Muscle layer of duodenum (tissue), 2 donors: ENCODE measurements at regions not wholly inside any gene's neighbourhood (a gene's known extent, or its start where the extent isn't known, plus 50 kb on each side); places are given as distances from the start of the nearest gene placed in this dataset.
A peak's percentile ranks its signal among the peaks of the same experiment; 100 is the strongest.

ENCODE experiments used
- H3K27ac ChIP-seq: one replicate; pipeline ENCODE4 v1.7.0; 2013; ENCODE audit warnings: mild to moderate bottlenecking, low read length
- H3K27me3 ChIP-seq: one replicate; pipeline ENCODE4 v1.7.0; 2013; ENCODE audit warnings: low read depth, mild to moderate bottlenecking, control low read depth, low read length
- H3K36me3 ChIP-seq, 2 donors: one replicate each; pipeline ENCODE4 v1.7.0; 2013; ENCODE audit warnings: low read length in 2 of 2, control low read depth in 1 of 2, mild to moderate bottlenecking in 1 of 2; ENCODE audit not compliant: insufficient read depth in 2 of 2, control insufficient read depth in 1 of 2
- H3K4me1 ChIP-seq, 2 donors: one replicate each; pipeline ENCODE4 v1.7.0; 2013; ENCODE audit warnings: low read length in 2 of 2, mild to moderate bottlenecking in 2 of 2, control low read depth in 1 of 2, moderate library complexity in 1 of 2; ENCODE audit not compliant: insufficient read depth in 2 of 2, control insufficient read depth in 1 of 2
- H3K4me3 ChIP-seq, 2 donors: one replicate each; pipeline ENCODE4 v1.7.0; 2013; ENCODE audit warnings: low read length in 2 of 2, low read depth in 1 of 2, mild to moderate bottlenecking in 1 of 2
- H3K9me3 ChIP-seq, 2 donors: one replicate each; pipeline ENCODE4 v1.7.0; 2013; ENCODE audit warnings: low read length in 2 of 2, control low read depth in 1 of 2, mild to moderate bottlenecking in 1 of 2; ENCODE audit not compliant: control insufficient read depth in 1 of 2
- donor health status: healthy.

DNA sequence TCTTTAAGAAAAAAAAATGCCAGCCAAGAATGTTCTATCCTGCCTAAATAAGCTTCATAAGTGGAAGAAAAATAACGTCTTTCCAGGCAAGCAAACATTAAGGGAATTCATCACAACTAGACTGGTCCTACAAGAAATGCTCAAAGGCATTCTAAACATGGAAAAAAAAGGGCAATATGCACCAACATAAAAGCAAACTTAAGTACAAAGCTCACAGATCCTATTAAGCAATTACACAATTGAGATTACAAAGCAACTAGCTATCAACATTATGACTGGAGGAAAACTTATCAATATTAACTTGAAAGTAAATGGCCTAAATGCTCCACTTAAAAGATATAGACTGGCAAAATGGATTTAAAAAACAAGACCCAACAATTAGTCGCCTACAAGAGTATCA is 240.6 kb upstream of the CTAGE1 start:
- Histone ChIP-seq H3K27me3 (no peaks in the 10 kb centered on the region), H3K4me1 (no peaks in the 10 kb centered on the region), H3K36me3 (no peaks in the 10 kb centered on the region), H3K4me3 (no peak overlapping the region), H3K9me3 (peaks cover 6 to 17% of the 10 kb centered on the region in 2 donors), H3K27ac (no peak overlapping the region)

DNA sequence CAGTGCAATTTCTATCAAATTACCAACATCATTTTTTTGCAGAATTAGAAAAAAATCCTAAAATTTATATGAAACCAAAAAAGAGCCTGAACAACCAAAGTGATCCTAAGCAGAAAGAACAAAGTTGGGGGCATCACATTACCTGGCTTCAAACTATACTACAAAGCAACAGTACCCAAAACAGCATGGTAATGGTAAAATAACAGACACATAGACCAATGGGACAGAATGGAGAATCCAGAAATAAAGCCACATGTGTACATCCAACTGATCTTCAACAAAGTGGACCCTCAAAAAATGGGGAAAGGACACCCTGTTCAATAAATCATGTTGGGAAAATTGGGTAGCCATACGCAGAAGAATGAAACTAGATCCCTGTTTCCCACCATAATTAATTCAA is 245.7 kb upstream of the CTAGE1 start:
- H3K36me3 ChIP-seq = no peaks in the 10 kb centered on the region
- H3K4me1 ChIP-seq = peaks cover 0 to 4% of the 10 kb centered on the region in 2 donors
- H3K4me3 ChIP-seq = no peak overlapping the region
- no peak overlapping the region for H3K27ac ChIP-seq
- H3K9me3 ChIP-seq = peaks cover under 1 to 9% of the 10 kb centered on the region in 2 donors
- no peaks in the 10 kb centered on the region for H3K27me3 ChIP-seq

DNA sequence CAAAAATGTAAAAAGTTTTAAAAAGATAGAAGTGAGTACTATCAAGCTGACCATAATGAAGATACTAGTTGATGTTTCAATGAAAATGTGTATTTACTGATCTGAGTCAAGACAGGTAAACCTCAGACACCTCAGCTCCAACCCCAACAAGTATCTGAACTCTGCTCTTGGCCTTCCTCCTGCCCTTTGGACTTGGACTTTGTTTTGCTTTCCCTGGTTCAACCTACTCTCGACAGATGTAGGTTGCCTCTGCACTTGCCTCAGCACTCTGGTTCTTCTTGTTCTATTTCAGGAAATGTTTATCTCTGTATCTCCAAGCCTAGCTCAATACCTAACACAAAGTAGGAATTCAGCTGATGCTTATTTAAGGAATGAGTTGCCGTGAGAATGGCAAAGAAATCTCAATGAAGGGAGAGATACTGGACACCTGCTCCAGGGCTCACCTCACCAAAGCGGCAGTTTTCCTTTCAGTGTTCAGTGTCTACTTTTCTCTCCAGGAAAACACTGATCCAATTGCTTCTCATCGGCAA is 248.8 kb upstream of the CTAGE1 start:
- H3K36me3 ChIP-seq = no peaks in the 10 kb centered on the region
- no peak overlapping the region for H3K27ac ChIP-seq
- peaks cover 0 to 7% of the 10 kb centered on the region in 2 donors for H3K4me1 ChIP-seq
- H3K27me3 ChIP-seq = no peaks in the 10 kb centered on the region
- H3K4me3 ChIP-seq = no peak overlapping the region
- H3K9me3 ChIP-seq = peaks cover 0 to 6% of the 10 kb centered on the region in 2 donors

GRCh38 chr18:22667156-22667555 is 249.4 kb upstream of the CTAGE1 start:
- peaks cover 0 to 6% of the 10 kb centered on the region in 2 donors for H3K9me3 ChIP-seq
- peaks cover 0 to 7% of the 10 kb centered on the region in 2 donors for H3K4me1 ChIP-seq
- H3K27me3 ChIP-seq = no peaks in the 10 kb centered on the region
- peak overlapping the region; percentile 12 for H3K27ac ChIP-seq
- H3K36me3 ChIP-seq = no peaks in the 10 kb centered on the region
- no peak overlapping the region for H3K4me3 ChIP-seq

DNA sequence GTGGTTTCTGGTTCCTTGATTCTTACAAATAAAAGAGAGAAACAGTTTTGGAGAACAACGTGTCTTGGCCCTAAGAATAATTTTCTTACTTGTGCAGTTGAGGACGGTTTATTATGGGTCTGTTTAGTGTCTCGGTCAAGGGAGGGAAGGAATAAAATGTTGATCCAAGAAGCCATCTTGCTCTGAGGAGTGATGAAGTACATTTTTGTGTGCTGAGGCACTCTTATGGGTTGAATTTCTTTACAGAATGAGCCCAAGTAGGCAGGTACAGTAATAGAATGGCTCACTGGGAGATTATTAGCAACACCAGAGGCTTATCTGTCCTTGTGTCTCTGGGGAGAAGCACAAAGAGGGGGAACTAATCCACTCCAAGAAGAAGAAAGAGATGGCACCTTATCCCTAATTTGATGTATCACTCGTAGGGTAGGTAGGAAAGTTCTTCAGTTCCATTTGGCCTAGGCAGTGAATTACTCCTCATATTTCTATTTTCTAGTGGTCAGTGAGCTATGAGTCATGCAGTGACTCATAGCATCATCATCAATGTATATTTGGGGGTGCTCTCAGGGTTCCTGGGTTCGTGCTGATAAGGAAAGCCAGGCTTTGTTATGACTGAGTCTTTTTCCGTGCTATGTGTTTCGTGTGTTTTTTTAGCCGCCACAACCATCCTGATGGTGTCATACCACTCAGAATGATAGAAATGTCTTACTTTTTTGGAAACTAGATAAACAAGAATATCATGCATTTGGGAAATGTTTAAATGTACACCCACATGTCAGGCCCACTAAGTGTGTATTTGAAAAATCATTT is 250.1 kb upstream of the CTAGE1 start:
- peak overlapping the region; percentile 12 for H3K27ac ChIP-seq
- H3K36me3 ChIP-seq = no peaks in the 10 kb centered on the region
- peaks cover 0 to 4% of the 10 kb centered on the region in 2 donors for H3K9me3 ChIP-seq
- no peaks in the 10 kb centered on the region for H3K27me3 ChIP-seq
- H3K4me1 ChIP-seq = peaks cover 0 to 7% of the 10 kb centered on the region in 2 donors
- H3K4me3 ChIP-seq = no peak overlapping the region

GRCh38 chr18:22668496-22668895 is 250.8 kb upstream of the CTAGE1 start:
- Histone ChIP-seq H3K4me1 (peaks cover 0 to 7% of the 10 kb centered on the region in 2 donors), H3K27ac (no peak overlapping the region), H3K27me3 (no peaks in the 10 kb centered on the region), H3K9me3 (peaks cover 0 to 4% of the 10 kb centered on the region in 2 donors), H3K4me3 (no peak overlapping the region), H3K36me3 (no peaks in the 10 kb centered on the region)

GRCh38 chr18:22670914-22671313 is 253.2 kb upstream of the CTAGE1 start:
- no peaks in the 10 kb centered on the region for H3K36me3 ChIP-seq
- peaks cover 0 to 7% of the 10 kb centered on the region in 2 donors for H3K4me1 ChIP-seq
- H3K4me3 ChIP-seq = no peak overlapping the region
- H3K27me3 ChIP-seq = no peaks in the 10 kb centered on the region
- H3K9me3 ChIP-seq = no peaks in the 10 kb centered on the region
- peak overlapping the region; percentile 32 for H3K27ac ChIP-seq

- no peaks in the 10 kb centered on the region for H3K36me3 ChIP-seq
- peaks cover 0 to 3% of the 10 kb centered on the region in 2 donors for H3K4me1 ChIP-seq
- H3K9me3 ChIP-seq = no peaks in the 10 kb centered on the region
- H3K27ac ChIP-seq = no peak overlapping the region
- no peak overlapping the region for H3K4me3 ChIP-seq
- H3K27me3 ChIP-seq = no peaks in the 10 kb centered on the region
These were observed 255.6 kb upstream of the CTAGE1 start for GRCh38 chr18:22673182-22673862.

DNA sequence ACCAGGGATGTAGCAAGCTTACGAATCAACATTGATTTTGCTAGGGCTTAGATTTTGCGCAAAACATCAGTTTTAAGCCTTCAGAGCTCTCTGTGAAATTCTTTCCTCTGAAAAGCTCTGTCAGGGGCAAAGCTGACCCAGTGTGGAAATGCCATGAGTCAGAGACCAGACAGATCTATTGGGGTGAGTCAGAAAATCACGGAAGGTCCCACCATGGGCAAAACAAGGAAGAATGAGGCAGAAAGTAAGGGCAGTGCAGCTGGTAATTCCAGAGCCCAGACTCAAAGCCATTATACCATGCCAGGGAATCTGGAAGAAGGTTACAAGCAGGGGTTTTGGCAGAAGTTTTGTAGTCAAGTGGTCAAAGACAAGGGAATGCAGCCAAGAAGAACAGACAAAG is 256.6 kb upstream of the CTAGE1 start:
- Histone ChIP-seq H3K27me3 (no peaks in the 10 kb centered on the region), H3K36me3 (no peaks in the 10 kb centered on the region), H3K9me3 (no peaks in the 10 kb centered on the region), H3K27ac (no peak overlapping the region), H3K4me3 (no peak overlapping the region), H3K4me1 (peaks cover 0 to 3% of the 10 kb centered on the region in 2 donors)

DNA sequence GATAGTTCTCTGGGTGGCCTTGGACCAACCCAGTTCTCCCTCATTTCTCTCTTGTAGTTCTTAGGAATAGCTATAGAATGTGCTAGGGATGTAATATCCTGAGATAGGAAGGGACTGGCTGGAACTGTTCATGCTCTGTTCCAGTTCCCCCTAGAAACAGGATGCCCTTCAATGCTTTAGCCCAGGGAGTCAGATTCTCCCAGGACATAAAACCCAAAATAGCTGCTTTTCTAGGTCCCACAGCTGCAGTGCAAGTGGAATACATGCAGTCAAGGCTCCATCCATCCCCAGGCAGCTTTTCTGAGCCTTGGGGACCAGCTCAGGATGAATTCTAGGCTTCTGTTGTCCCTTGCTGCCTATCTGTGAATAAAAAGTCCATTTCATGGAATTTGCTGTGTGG is 257.3 kb upstream of the CTAGE1 start:
- H3K9me3 ChIP-seq = no peaks in the 10 kb centered on the region
- H3K36me3 ChIP-seq = no peaks in the 10 kb centered on the region
- H3K4me1 ChIP-seq = peaks cover 0 to 3% of the 10 kb centered on the region in 2 donors
- no peaks in the 10 kb centered on the region for H3K27me3 ChIP-seq
- no peak overlapping the region for H3K4me3 ChIP-seq
- no peak overlapping the region for H3K27ac ChIP-seq

GRCh38 chr18:22676423-22676822 is 256.7 kb upstream of the RBBP8 start:
- Histone ChIP-seq H3K4me3 (no peak overlapping the region), H3K9me3 (no peaks in the 10 kb centered on the region), H3K4me1 (no peaks in the 10 kb centered on the region), H3K27ac (no peak overlapping the region), H3K27me3 (no peaks in the 10 kb centered on the region), H3K36me3 (no peaks in the 10 kb centered on the region)
